GM12874 (cell line): ENCODE measurements at regions not wholly inside any gene's neighbourhood (a gene's known extent, or its start where the extent isn't known, plus 50 kb on each side); places are given as distances from the start of the nearest gene placed in this dataset.

Experiments
- TF ChIP-seq, protein P1 (sequence below): IDR thresholded peaks from 2 replicates; pipeline ENCODE4 v1.5.1; 2011; ENCODE audit warnings: low read depth, mild to moderate bottlenecking, control low read depth, low read length, moderate library complexity; ENCODE audit not compliant: insufficient read depth

DNA sequence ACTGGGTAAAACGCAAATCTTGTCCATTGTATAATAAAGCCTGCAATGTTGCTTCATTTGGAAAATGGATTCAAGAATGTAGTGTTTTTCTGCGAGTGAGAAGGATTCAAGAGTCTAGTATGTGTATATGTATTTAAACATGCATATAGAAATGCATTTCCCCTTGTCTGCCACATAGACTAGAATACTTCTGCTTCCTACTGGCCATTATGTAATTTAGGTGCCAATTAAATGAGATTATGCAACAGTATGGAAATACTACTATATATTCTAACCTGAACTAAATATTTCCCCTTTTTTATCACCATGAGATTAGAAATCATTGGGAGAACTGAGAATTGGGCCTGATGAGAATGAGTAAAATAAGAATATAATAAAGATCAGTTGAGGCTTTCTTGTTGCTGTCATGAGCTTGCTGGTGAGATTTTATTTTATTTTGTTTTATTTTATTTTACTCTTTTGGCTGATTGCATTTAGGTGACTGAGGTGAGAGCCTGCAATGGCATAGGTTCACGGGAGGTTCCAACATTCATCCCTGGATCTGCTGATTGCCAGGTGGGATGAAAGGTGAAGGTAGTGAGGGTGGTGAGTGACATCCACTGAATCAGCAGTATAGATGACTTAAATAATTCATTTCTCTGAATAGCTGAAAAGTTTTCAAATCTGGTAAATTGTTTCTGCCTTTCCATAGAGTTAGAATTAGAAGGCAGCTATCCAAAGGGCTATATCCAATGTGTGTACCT lies 95.6 kb upstream of the SLC4A4 start:
- TF ChIP-seq, protein P1, sequence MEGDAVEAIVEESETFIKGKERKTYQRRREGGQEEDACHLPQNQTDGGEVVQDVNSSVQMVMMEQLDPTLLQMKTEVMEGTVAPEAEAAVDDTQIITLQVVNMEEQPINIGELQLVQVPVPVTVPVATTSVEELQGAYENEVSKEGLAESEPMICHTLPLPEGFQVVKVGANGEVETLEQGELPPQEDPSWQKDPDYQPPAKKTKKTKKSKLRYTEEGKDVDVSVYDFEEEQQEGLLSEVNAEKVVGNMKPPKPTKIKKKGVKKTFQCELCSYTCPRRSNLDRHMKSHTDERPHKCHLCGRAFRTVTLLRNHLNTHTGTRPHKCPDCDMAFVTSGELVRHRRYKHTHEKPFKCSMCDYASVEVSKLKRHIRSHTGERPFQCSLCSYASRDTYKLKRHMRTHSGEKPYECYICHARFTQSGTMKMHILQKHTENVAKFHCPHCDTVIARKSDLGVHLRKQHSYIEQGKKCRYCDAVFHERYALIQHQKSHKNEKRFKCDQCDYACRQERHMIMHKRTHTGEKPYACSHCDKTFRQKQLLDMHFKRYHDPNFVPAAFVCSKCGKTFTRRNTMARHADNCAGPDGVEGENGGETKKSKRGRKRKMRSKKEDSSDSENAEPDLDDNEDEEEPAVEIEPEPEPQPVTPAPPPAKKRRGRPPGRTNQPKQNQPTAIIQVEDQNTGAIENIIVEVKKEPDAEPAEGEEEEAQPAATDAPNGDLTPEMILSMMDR = no peak

DNA sequence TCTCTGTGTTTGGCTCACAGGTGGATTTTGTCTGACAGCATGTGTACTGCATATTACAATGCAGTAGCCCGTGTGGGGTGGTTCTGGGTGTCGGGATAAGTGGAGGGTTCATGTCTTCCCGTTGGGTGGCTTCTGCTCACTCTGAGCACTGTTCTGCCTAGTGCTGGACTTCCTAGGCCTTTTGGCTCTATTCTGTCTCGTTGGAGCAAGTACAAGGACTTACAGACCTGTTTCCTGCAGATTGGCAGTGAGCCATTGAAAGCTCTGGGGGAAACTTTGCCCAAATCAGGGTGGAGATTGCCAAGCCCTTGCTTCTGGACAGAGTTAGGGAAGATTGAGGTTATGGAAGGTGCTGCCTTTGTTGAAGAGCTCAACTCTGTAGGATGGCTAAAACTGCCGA lies 91.1 kb upstream of the SLC4A4 start:
- TF ChIP-seq, protein P1 = no peak

DNA sequence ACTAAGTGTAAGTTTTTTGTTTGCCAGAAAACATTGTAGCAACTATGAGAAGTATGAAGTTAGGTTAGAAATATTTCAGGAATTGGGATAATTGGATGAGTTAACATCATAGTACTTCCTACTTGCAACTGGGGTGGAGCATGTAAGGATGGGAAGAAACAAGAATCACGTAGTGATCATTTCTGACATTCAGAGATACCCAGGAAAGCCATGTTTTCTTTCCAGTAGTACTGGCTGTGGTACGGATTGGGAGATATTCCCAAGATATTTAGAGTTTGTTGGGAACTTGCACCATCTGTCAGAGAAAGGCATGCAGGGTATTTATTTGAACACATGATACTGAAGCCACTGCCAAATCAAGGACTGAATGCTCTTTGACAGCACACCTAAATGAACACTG lies 87.6 kb upstream of the SLC4A4 start:
- TF ChIP-seq, protein P1 = no peak

DNA sequence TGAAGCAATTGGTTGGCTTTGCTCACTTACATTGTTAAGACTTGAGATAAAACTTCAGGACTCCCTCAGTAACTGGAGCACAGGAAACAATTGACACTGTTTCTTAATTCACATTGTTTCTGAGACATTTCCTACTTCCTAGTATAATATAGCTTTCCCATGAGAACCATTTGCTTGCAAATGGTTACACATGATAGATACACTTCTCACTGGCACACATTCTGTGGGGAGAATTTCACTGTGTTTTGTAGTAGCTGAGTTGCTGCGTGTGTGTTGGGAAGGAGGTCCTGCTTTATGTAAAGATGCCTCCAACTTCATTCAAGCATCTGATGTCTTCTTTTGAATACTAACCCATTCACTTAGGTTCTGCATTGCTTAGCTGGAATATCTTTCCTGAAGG lies 85.3 kb upstream of the SLC4A4 start:
- TF ChIP-seq, protein P1 = no peak

DNA sequence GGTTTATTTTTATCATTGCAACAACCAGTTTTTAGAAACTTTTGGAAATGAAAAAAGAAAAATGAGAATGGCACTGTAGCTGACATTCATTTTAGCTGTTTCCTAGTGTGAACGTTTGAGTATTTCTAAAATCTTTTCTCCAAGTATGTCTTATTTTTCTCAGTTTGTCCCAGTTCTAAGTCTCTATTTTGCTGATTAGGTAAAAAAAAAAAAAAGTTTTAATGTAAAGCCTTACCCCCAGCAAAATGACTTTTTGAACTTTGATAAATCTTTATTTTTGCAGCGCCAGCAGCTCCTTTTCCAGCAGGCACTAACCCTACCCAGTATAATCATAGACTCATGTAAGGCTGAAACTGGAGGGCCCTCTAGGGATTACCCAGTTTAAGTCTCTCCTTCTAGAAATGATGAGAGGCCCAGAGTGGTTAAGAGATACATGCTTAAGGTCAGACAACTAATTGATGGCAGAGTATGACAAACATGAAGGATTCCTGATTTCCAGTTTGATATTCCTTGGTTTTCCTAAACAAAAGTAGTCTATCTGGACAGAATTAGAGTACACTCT lies 84.3 kb upstream of the SLC4A4 start:
- TF ChIP-seq, protein P1 = no peak

DNA sequence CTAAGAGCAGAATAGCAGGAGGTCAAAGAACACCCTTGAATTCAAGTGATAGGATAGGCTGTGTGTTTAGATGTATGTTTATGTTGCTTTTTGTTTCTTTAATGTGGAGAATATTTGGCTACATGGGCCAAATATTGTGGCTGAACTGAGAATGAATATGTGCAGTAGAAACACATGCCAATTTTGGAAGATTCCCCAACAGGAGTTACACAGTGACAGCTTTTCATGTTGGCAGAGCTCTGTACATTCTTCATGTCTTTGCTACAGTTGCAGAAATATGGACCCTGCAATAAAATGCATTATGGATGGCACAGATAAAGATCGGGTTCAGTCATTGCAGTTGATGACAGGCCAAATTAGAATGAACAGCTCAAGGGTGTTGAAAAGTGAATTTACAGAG lies 82.8 kb upstream of the SLC4A4 start:
- TF ChIP-seq, protein P1 = no peak

DNA sequence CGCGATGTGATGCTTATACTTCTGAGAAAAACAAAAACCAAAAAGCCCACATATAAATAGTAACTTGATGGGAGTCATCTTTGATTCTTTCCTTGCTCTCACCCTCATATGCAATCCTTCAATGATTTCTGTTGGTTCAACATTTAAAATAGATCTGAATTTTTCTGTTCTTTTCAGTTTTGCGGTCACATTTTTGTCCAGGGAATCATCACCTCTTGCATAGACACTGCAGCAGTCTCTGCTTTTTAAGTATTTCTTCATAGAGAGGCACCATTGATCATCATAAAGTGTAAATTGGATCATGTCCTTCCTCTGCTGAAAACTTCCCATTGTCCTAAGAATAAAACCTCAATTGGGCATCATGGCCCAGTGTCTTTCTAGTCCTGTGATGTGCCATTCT lies 81.1 kb upstream of the SLC4A4 start:
- TF ChIP-seq, protein P1 = no peak
